Tibial artery (tissue), 4 donors: ENCODE measurements at regions not wholly inside any gene's neighbourhood (a gene's known extent, or its start where the extent isn't known, plus 50 kb on each side); places are given as distances from the start of the nearest gene placed in this dataset.

Source experiments
- DNase-seq, 2 donors: peaks; one replicate each; pipeline ENCODE4 v3.0.0-alpha.2; 2019
- H3K27ac ChIP-seq, 2 donors: fragments of 200-600 bp; sonication (generic) in 1 of 2; 1 replicate in 1 of 2; 2 replicates in 1 of 2; pipeline ENCODE4 v1.5.1; 2018 to 2019; ENCODE audit warnings: mild to moderate bottlenecking in 1 of 2
- H3K27me3 ChIP-seq, 2 donors: fragments of 200-600 bp; sonication (generic) in 1 of 2; one replicate each; pipeline versions ENCODE4 v1.5.1 to v1.6.0; 2016 to 2019
- H3K36me3 ChIP-seq, 3 donors: fragments of 200-600 bp; sonication (generic) in 2 of 3; one replicate each; pipeline ENCODE4 v1.5.1; 2016 to 2019; ENCODE audit warnings: mild to moderate bottlenecking in 2 of 3
- H3K4me1 ChIP-seq, 4 donors: fragments of 200-600 bp; sonication (generic) in 2 of 4; 1 replicate in 3 of 4; 2 replicates in 1 of 4; pipeline ENCODE4 v1.5.1; 2016 to 2019
- H3K4me3 ChIP-seq, 2 donors: fragments of 200-600 bp; sonication (generic) in 1 of 2; 1 replicate in 1 of 2; 2 replicates in 1 of 2; pipeline ENCODE4 v1.5.1; 2018 to 2019; ENCODE audit warnings: mild to moderate bottlenecking in 2 of 2
- H3K9me3 ChIP-seq, 3 donors: fragments of 200-600 bp; sonication (generic) in 1 of 3; one replicate each; pipeline ENCODE4 v1.5.1; 2016 to 2019
- CTCF ChIP-seq, 2 experiments: fragments of 200-600 bp in 1 of 2; fragments of 450-650 bp in 1 of 2; IDR thresholded peaks; one replicate each; pipeline ENCODE4 v1.5.1; 2017 to 2019; ENCODE audit warnings: antibody characterized with exemption in 2 of 2, mild to moderate bottlenecking in 1 of 2, moderate library complexity in 1 of 2
- intact Hi-C: fragments of 100-400 bp; cut with DNase I; formaldehyde crosslinking; loops from one replicate; pipeline ENCODE4 v1.15.0; 2023; ENCODE audit warnings: low total_unique reads

- Histone ChIP-seq H3K27ac (no peak overlapping the region), H3K27me3 (no peaks in the 10 kb centered on the region), H3K4me3 (no peak overlapping the region), H3K36me3 (no peaks in the 10 kb centered on the region), H3K9me3 (no peaks in the 10 kb centered on the region), H3K4me1 (no peaks in the 10 kb centered on the region)
- intact Hi-C loops, result no loop called here
- no peak for DNase-seq
- TF ChIP-seq CTCF (IDR thresholded peaks at IDR 0.05), result no peak
These were observed 137.6 kb upstream of the USP24 start for GRCh38 chr1:55352811-55353180.

DNA sequence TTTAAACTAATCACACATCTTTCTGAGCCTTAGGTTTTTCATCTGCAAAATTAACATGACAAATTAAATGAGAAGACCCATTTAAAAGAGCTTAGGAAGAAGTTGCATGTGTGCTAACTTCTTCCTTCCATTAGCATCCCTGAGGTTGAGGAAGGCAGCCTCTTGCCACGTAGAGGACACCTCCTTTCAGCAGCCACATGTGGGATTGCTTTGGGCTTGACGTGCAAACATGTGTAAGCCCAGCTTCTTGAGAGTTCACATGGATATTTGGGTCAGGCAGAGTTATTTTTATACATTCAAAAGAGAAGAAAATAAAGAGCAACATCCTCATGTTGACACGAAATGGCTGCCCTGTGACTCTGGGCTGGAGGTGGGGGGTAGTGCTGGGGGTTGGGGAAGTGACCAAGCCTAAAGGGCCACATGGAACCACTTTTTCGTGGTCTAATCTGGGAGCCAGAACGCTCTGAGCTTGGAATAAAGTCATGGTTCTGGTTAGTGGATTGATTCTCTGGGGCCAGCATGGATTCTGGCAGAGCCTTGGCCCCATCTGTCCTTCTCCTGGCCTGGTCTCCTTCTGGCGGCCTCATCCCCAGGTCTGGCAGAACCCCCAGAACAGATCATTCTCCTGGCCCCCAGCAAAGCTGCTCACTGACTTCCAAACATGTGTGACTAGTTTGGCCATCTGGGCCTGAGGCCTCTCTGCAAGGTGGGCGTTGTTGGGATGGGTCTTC, 137.1 kb upstream of the USP24 start:
- H3K27me3 ChIP-seq, result no peaks in the 10 kb centered on the region
- intact Hi-C loops, result no loop called here
- no peaks in the 10 kb centered on the region for H3K36me3 ChIP-seq
- H3K9me3 ChIP-seq, result no peaks in the 10 kb centered on the region
- no peak overlapping the region for H3K4me3 ChIP-seq
- no peaks in the 10 kb centered on the region for H3K4me1 ChIP-seq
- DNase-seq, result peak in 1 of 2 donors; percentile 37
- TF ChIP-seq CTCF (IDR thresholded peaks at IDR 0.05), result no peak
- no peak overlapping the region for H3K27ac ChIP-seq

DNA sequence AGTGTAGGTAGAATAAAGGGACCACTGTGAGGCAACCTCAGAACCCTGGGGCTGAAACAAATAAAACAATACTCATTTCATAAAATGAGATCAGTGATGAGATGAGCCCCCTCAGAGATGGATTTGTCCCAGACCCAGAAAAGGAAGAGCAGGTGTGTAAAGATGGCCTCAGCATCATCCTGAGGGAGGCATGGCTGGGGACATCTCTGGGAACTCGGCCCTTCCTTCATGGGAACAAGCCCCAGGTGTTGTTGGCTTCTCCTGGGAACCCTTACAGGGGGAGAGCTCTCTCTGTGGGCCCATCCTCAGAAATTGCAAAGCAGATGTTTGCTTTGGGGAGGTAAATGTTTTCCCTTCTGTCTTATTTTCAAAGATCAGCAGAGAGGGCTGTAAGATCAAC, 133.2 kb upstream of the USP24 start:
- DNase-seq, result no peak
- intact Hi-C loops, result no loop called here
- no peak overlapping the region for H3K4me3 ChIP-seq
- no peak overlapping the region for H3K27ac ChIP-seq
- H3K27me3 ChIP-seq, result no peaks in the 10 kb centered on the region
- H3K4me1 ChIP-seq, result no peaks in the 10 kb centered on the region
- no peak for TF ChIP-seq CTCF (IDR thresholded peaks at IDR 0.05)
- H3K36me3 ChIP-seq, result no peaks in the 10 kb centered on the region
- H3K9me3 ChIP-seq, result no peaks in the 10 kb centered on the region

GRCh38 chr1:55347866-55348265, 132.7 kb upstream of the USP24 start:
- no peaks in the 10 kb centered on the region for H3K4me1 ChIP-seq
- DNase-seq, result no peak
- intact Hi-C loops, result no loop called here
- no peaks in the 10 kb centered on the region for H3K27me3 ChIP-seq
- no peak for TF ChIP-seq CTCF (IDR thresholded peaks at IDR 0.05)
- H3K27ac ChIP-seq, result no peak overlapping the region
- no peaks in the 10 kb centered on the region for H3K9me3 ChIP-seq
- no peaks in the 10 kb centered on the region for H3K36me3 ChIP-seq
- no peak overlapping the region for H3K4me3 ChIP-seq

DNA sequence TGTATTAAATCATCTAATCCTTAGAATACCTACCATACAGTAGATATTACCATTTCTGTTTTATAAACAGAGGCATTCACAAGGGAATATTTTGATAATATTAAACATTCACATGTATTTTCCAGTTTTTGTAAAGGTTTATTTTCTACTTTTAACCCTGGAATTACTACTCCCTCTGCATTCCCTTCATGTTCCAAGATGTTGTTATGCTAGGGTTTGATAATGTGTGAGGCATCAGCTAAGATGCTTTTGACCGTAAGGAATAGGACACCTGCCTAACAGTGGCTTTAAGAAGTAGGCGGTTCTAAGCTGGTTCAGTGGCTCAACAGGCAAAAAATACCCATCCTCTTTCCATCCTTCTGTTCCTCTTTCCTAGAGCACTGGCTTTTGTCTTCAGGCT, 131.9 kb upstream of the USP24 start:
- Histone ChIP-seq H3K4me1 (no peaks in the 10 kb centered on the region), H3K9me3 (no peaks in the 10 kb centered on the region), H3K36me3 (no peaks in the 10 kb centered on the region), H3K27me3 (no peaks in the 10 kb centered on the region), H3K4me3 (no peak overlapping the region), H3K27ac (no peak overlapping the region)
- TF ChIP-seq CTCF (IDR thresholded peaks at IDR 0.05), result no peak
- DNase-seq, result no peak
- intact Hi-C loops, result no loop called here

DNA sequence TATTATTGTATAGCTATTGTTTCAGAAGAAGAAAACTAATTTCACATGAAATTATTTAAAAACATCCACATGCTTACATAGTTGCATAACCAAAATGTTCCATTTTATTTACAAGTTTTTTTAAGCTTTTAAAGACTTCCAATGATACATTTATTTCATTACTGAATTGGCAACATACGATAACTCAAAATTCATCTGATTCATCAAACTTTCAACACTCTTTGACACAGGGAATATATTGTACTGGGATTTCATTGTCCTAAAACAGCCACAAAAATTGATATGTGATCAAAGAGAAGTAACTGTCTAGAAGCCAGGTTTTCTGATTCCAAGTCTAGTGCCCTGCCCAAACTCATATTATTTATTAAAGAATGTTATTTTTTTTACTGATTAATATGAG, 131.4 kb upstream of the USP24 start:
- Histone ChIP-seq H3K4me3 (no peak overlapping the region), H3K27me3 (no peaks in the 10 kb centered on the region), H3K4me1 (no peaks in the 10 kb centered on the region), H3K9me3 (no peaks in the 10 kb centered on the region), H3K27ac (no peak overlapping the region), H3K36me3 (no peaks in the 10 kb centered on the region)
- DNase-seq, result no peak
- intact Hi-C loops, result no loop called here
- TF ChIP-seq CTCF (IDR thresholded peaks at IDR 0.05), result no peak
